HEK293 (cell line): ENCODE measurements at regions not wholly inside any gene's neighbourhood (a gene's known extent, or its start where the extent isn't known, plus 50 kb on each side); places are given as distances from the start of the nearest gene placed in this dataset.

ENCODE experiments used
- TF ChIP-seq, protein P1 (sequence below): fragments of 450-650 bp; formaldehyde crosslinking; IDR thresholded peaks from 2 replicates; pipeline ENCODE4 v1.5.1; 2016; ENCODE audit warnings: missing biosample characterization, missing genetic modification characterization
- TF ChIP-seq, protein P2 (sequence below): fragments of 450-650 bp; IDR thresholded peaks from 2 replicates; pipeline ENCODE4 v1.5.1; 2018; ENCODE audit warnings: missing biosample characterization, mild to moderate bottlenecking, missing genetic modification characterization

DNA sequence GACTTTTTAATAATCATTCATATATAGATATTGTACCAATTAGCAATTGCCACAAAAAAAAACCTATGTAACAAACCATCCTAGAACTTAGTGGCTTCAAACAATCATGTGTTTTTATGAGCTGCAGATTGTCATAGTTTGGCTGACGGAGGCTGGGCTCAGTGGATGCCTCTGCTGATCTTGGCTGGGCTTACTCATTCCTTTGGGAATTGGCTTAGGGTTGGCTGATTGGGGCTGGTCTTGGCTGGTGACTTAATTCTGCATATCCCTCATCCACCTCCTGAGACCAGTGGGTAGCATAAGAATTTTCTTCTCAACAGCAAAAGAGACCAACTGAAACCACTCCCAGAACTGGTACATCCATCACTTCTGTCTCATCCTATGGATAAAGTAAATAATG is 57.9 kb upstream of the PHF21B start:
- TF ChIP-seq, protein P1, sequence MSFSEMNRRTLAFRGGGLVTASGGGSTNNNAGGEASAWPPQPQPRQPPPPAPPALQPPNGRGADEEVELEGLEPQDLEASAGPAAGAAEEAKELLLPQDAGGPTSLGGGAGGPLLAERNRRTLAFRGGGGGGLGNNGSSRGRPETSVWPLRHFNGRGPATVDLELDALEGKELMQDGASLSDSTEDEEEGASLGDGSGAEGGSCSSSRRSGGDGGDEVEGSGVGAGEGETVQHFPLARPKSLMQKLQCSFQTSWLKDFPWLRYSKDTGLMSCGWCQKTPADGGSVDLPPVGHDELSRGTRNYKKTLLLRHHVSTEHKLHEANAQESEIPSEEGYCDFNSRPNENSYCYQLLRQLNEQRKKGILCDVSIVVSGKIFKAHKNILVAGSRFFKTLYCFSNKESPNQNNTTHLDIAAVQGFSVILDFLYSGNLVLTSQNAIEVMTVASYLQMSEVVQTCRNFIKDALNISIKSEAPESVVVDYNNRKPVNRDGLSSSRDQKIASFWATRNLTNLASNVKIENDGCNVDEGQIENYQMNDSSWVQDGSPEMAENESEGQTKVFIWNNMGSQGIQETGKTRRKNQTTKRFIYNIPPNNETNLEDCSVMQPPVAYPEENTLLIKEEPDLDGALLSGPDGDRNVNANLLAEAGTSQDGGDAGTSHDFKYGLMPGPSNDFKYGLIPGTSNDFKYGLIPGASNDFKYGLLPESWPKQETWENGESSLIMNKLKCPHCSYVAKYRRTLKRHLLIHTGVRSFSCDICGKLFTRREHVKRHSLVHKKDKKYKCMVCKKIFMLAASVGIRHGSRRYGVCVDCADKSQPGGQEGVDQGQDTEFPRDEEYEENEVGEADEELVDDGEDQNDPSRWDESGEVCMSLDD (tag by site-specific recombination) = no peak
- TF ChIP-seq, protein P2, sequence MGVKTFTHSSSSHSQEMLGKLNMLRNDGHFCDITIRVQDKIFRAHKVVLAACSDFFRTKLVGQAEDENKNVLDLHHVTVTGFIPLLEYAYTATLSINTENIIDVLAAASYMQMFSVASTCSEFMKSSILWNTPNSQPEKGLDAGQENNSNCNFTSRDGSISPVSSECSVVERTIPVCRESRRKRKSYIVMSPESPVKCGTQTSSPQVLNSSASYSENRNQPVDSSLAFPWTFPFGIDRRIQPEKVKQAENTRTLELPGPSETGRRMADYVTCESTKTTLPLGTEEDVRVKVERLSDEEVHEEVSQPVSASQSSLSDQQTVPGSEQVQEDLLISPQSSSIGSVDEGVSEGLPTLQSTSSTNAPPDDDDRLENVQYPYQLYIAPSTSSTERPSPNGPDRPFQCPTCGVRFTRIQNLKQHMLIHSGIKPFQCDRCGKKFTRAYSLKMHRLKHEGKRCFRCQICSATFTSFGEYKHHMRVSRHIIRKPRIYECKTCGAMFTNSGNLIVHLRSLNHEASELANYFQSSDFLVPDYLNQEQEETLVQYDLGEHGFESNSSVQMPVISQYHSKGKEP (tag by site-specific recombination) = no peak
